Ectodermal cell (in vitro differentiated cells): ENCODE measurements at regions not wholly inside any gene's neighbourhood (a gene's known extent, or its start where the extent isn't known, plus 50 kb on each side); places are given as distances from the start of the nearest gene placed in this dataset.

Experiments
- H3K27ac ChIP-seq: 2 replicates; pipeline ENCODE4 v1.7.0; 2013; ENCODE audit warnings: mild to moderate bottlenecking, low read depth, low read length; ENCODE audit not compliant: insufficient read depth, poor library complexity, severe bottlenecking
- H3K27me3 ChIP-seq: 2 replicates; pipeline ENCODE4 v1.7.0; 2013; ENCODE audit warnings: mild to moderate bottlenecking, low read length; ENCODE audit not compliant: insufficient read depth, control insufficient read depth, poor library complexity, severe bottlenecking
- H3K36me3 ChIP-seq: one replicate; pipeline ENCODE4 v1.7.0; 2013; ENCODE audit warnings: low read length; ENCODE audit not compliant: control insufficient read depth, insufficient read depth
- H3K4me1 ChIP-seq: one replicate; pipeline ENCODE4 v1.7.0; 2013; ENCODE audit warnings: low read length; ENCODE audit not compliant: control insufficient read depth, insufficient read depth
- H3K4me3 ChIP-seq: 2 replicates; pipeline ENCODE4 v1.7.0; 2013; ENCODE audit warnings: low read depth, low read length, control low read depth; ENCODE audit not compliant: insufficient read depth
- H3K9me3 ChIP-seq: 2 replicates; pipeline ENCODE4 v1.7.0; 2013; ENCODE audit warnings: mild to moderate bottlenecking, low read length, moderate library complexity; ENCODE audit not compliant: control insufficient read depth
- WGBS, 2 experiments: methylation state at CpG; one replicate each; pipeline ENCODE4 v1.1.7; 2013; ENCODE audit warnings: missing lambda C conversion rate in 2 of 2; 5-methylcytosine and 5-hydroxymethylcytosine counted together

DNA sequence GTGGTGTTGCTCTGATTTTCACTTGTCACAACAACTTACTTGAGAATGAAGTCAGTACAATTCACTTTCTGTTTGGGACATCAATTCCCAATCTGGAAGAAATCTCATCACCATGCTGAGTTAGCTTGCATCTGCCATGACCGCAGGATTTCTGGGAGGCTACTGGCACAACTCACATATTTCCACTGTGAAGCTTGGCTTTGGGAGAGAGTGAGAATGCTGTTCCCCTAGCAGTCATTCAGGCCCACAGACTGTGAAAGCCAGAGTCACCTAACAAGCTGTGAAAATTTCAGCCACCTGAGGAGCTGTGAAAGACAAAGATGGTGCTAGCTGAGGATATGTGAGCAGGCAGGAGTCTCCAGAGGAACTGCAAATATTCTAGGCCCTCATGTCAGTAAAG is 365.2 kb upstream of the TUSC1 start:
- H3K36me3 ChIP-seq, result no peaks in the 10 kb centered on the region
- WGBS, 2 experiments, result 82 to 92% methylated on average over 1 of the region's 1 CpG
- no peaks in the 10 kb centered on the region for H3K27me3 ChIP-seq
- H3K9me3 ChIP-seq, result no peaks in the 10 kb centered on the region
- no peak overlapping the region for H3K27ac ChIP-seq
- no peak overlapping the region for H3K4me3 ChIP-seq
- no peaks in the 10 kb centered on the region for H3K4me1 ChIP-seq

GRCh38 chr9:26034786-26035185 is 356.5 kb upstream of the TUSC1 start:
- WGBS, 2 experiments, result 93 to 96% methylated on average over 2 to 4 of the region's 6 CpGs
- Histone ChIP-seq H3K9me3 (no peaks in the 10 kb centered on the region), H3K4me3 (no peak overlapping the region), H3K4me1 (no peaks in the 10 kb centered on the region), H3K27me3 (no peaks in the 10 kb centered on the region), H3K27ac (no peak overlapping the region), H3K36me3 (no peaks in the 10 kb centered on the region)

DNA sequence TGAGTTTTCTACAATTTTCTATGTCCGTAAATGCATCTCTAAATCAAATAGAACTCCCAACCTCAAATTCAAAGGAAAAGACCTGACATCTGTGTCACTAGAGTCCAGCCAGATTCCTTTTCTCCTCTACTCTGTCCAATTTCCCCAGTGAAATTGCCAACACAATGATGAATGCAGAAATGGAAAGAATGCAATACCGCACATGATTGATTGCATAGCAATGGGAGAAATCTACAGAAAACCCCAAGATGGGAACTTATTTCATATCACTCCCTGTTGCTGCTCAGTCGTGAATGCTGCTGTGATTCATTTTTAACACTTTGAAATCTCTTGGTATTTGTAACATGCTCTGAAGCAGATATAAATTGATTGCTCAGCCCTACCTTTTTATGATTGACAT is 355.1 kb upstream of the TUSC1 start:
- Histone ChIP-seq H3K9me3 (no peaks in the 10 kb centered on the region), H3K4me1 (no peaks in the 10 kb centered on the region), H3K4me3 (no peak overlapping the region), H3K27ac (no peak overlapping the region), H3K36me3 (no peaks in the 10 kb centered on the region), H3K27me3 (no peaks in the 10 kb centered on the region)
- WGBS, 2 experiments, result 87 to 95% methylated on average over 3 of the region's 3 CpGs

GRCh38 chr9:26026423-26027100 is 348.3 kb upstream of the TUSC1 start:
- WGBS, 2 experiments, result 81 to 94% methylated on average over 2 of the region's 2 CpGs
- H3K4me3 ChIP-seq, result no peak overlapping the region

GRCh38 chr9:26013199-26013598 is 335.0 kb upstream of the TUSC1 start:
- H3K27ac ChIP-seq, result no peak overlapping the region

More at GRCh38 chr9:26026423-26027100, 348.3 kb upstream of the TUSC1 start:
- H3K9me3 ChIP-seq, result no peaks in the 10 kb centered on the region
- H3K27me3 ChIP-seq, result no peaks in the 10 kb centered on the region
- no peaks in the 10 kb centered on the region for H3K36me3 ChIP-seq
- no peaks in the 10 kb centered on the region for H3K4me1 ChIP-seq
- H3K27ac ChIP-seq, result no peak overlapping the region

GRCh38 chr9:26012797-26013196 is 334.6 kb upstream of the TUSC1 start:
- Histone ChIP-seq H3K36me3 (no peaks in the 10 kb centered on the region), H3K27ac (no peak overlapping the region), H3K9me3 (no peaks in the 10 kb centered on the region), H3K4me1 (no peaks in the 10 kb centered on the region), H3K27me3 (no peaks in the 10 kb centered on the region), H3K4me3 (no peak overlapping the region)
- 93 to 95% methylated on average over 3 of the region's 3 CpGs for WGBS, 2 experiments

More at GRCh38 chr9:26013199-26013598, 335.0 kb upstream of the TUSC1 start:
- Histone ChIP-seq H3K4me3 (no peak overlapping the region), H3K4me1 (no peaks in the 10 kb centered on the region), H3K9me3 (no peaks in the 10 kb centered on the region), H3K27me3 (no peaks in the 10 kb centered on the region), H3K36me3 (no peaks in the 10 kb centered on the region)

GRCh38 chr9:25994605-25995004 is 316.4 kb upstream of the TUSC1 start:
- H3K4me3 ChIP-seq, result no peak overlapping the region
- no peaks in the 10 kb centered on the region for H3K4me1 ChIP-seq
- H3K27me3 ChIP-seq, result no peaks in the 10 kb centered on the region
- no peak overlapping the region for H3K27ac ChIP-seq
- WGBS, 2 experiments, result 83 to 86% methylated on average over 5 to 6 of the region's 6 CpGs
- H3K9me3 ChIP-seq, result no peaks in the 10 kb centered on the region
- no peaks in the 10 kb centered on the region for H3K36me3 ChIP-seq

- Histone ChIP-seq H3K36me3 (no peaks in the 10 kb centered on the region), H3K27ac (no peak overlapping the region), H3K27me3 (no peaks in the 10 kb centered on the region), H3K4me1 (no peaks in the 10 kb centered on the region), H3K4me3 (no peak overlapping the region), H3K9me3 (no peaks in the 10 kb centered on the region)
- 86 to 100% methylated on average over 1 of the region's 1 CpG for WGBS, 2 experiments
Measured at GRCh38 chr9:25990376-25990775, 312.1 kb upstream of the TUSC1 start.

DNA sequence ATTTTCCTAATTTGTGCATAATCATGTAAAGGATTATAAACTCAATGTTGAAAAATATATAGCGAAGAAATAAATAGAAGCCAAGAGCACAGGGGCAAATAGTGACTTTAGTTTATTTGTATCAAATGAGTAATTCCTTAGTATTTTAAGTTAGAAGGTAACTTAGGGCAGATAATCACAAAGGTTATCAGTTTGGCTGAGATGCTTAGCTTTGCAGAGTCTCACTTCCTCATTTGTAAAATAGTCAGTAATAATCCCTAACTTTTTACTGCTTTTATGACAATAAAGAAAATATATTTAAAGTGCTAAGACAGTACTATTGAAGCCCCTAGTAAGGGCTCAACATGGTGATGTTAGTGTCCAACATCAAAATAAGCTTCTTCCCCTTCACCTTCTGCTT is 297.4 kb upstream of the TUSC1 start:
- 97 to 100% methylated on average over 1 of the region's 1 CpG for WGBS, 2 experiments
- H3K27me3 ChIP-seq, result no peaks in the 10 kb centered on the region
- no peaks in the 10 kb centered on the region for H3K9me3 ChIP-seq

DNA sequence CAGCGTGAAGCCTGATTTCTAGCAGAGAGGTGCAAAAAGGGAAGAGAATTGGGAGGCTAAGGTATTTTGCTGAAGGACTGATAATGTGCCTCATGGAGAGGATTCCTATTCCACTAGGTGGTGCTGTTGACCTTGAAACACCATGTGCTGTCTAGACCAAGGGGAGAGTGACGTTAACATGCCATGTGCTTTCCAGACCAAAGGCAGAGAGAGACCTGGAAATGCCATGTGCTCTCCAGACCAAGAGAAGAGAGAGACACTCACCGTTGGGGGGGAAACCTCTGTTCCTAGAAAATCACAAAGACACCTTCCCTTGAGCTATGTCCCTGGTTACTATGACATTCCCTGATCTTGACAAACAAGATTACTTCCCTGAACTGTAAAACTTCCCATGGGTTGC is 286.0 kb upstream of the TUSC1 start:
- H3K4me3 ChIP-seq, result no peak overlapping the region
- no peaks in the 10 kb centered on the region for H3K9me3 ChIP-seq
- H3K36me3 ChIP-seq, result no peaks in the 10 kb centered on the region
- H3K27me3 ChIP-seq, result no peaks in the 10 kb centered on the region
- 53 to 60% methylated on average over 3 of the region's 3 CpGs for WGBS, 2 experiments
- no peaks in the 10 kb centered on the region for H3K4me1 ChIP-seq
- H3K27ac ChIP-seq, result no peak overlapping the region

More for the DNA sequence above, 297.4 kb upstream of the TUSC1 start:
- H3K4me3 ChIP-seq, result no peak overlapping the region
- no peak overlapping the region for H3K27ac ChIP-seq
- H3K4me1 ChIP-seq, result no peaks in the 10 kb centered on the region
- no peaks in the 10 kb centered on the region for H3K36me3 ChIP-seq

DNA sequence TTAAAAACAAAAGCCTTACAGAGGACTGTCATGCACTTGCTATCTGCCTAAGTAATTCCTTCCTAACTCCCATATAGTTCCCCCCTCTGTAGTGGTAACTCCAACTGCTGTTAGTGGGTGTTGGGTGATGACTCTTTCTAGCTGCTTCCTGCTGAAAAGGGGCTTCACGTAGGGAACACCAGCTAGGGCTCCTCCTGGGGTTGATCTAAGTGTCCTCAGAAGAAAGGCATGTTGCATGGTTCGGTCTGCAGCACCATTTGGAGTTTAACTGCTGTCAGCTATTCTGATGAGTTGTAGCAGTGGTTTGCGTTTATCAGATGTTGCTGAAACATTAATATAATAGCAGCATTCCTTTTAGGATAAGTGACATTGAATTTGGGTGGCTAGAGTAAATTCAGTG is 281.9 kb upstream of the TUSC1 start:
- H3K9me3 ChIP-seq, result no peaks in the 10 kb centered on the region
- H3K36me3 ChIP-seq, result no peaks in the 10 kb centered on the region
- H3K27ac ChIP-seq, result no peak overlapping the region
- no peaks in the 10 kb centered on the region for H3K4me1 ChIP-seq
- no peak overlapping the region for H3K4me3 ChIP-seq
- 90 to 97% methylated on average over 3 of the region's 3 CpGs for WGBS, 2 experiments
- H3K27me3 ChIP-seq, result no peaks in the 10 kb centered on the region
